ENCODE measurements at regions not wholly inside any gene's neighbourhood (a gene's known extent, or its start where the extent isn't known, plus 50 kb on each side); places are given as distances from the start of the nearest gene placed in this dataset.

GRCh38 chr9:89243296-89244061 lies 64.9 kb upstream of the SHC3 start:
- Histone ChIP-seq H3K4me2 (ENCODE audit: low read length) (no peak overlapping the region), H4K20me1 (ENCODE audit: insufficient read depth, low read length) (no peaks in the 10 kb centered on the region), H3K27ac (ENCODE audit: low read depth, low read length, poor library complexity, severe bottlenecking) (no peak overlapping the region), H3K79me2 (ENCODE audit: insufficient read depth, low read depth, low read length) (no peaks in the 10 kb centered on the region), H3K9me3 (ENCODE audit: low read length) (no peaks in the 10 kb centered on the region), H3K4me3 (ENCODE audit: low read depth, low read length, poor library complexity, severe bottlenecking) (no peak overlapping the region), H3K9me2 (ENCODE audit: insufficient read depth, low read length) (no peaks in the 10 kb centered on the region), H3K36me3 (ENCODE audit: insufficient read depth, low read length) (no peaks in the 10 kb centered on the region), H3K4me1 (ENCODE audit: insufficient read depth, low read length, poor library complexity, severe bottlenecking) (no peaks in the 10 kb centered on the region), H2AFZ (ENCODE audit: low read length) (no peak overlapping the region)
- DNase-seq (ENCODE audit: low spot score): no peak
- TF ChIP-seq EZH2phosphoT487 (IDR thresholded peaks at IDR 0.05; ENCODE audit: borderline replicate concordance, low read depth, low read length) (no peak), CTCF (conservative IDR thresholded peaks at IDR 0.05; ENCODE audit: low read length) (no peak)
- ChIA-PET CTCF (ENCODE audit: unreplicated experiment) (no interaction called here), POLR2A (no interaction called here)
- BruUV-seq (replicated peaks): no TSS peak
- intact Hi-C loops (cut with micrococcal nuclease; ENCODE audit: unreplicated experiment): no loop called here

GRCh38 chr9:89246840-89247239 lies 64.2 kb upstream of the CKS2 start:
- no peak for DNase-seq (ENCODE audit: low spot score)
- no peak for TF ChIP-seq EZH2phosphoT487 (IDR thresholded peaks at IDR 0.05; ENCODE audit: borderline replicate concordance, low read depth, low read length)
- TF ChIP-seq CTCF (conservative IDR thresholded peaks at IDR 0.05; ENCODE audit: low read length): no peak
- no peaks in the 10 kb centered on the region for H3K9me2 ChIP-seq (ENCODE audit: insufficient read depth, low read length)
- no peak overlapping the region for H2AFZ ChIP-seq (ENCODE audit: low read length)
- H3K9me3 ChIP-seq (ENCODE audit: low read length): no peaks in the 10 kb centered on the region
- POLR2A ChIA-PET: no interaction called here
- H3K4me1 ChIP-seq (ENCODE audit: insufficient read depth, low read length, poor library complexity, severe bottlenecking): no peaks in the 10 kb centered on the region
- intact Hi-C loops (cut with micrococcal nuclease; ENCODE audit: unreplicated experiment): no loop called here
- H3K4me2 ChIP-seq (ENCODE audit: low read length): no peak overlapping the region
- BruUV-seq (replicated peaks): no TSS peak
- no peaks in the 10 kb centered on the region for H4K20me1 ChIP-seq (ENCODE audit: insufficient read depth, low read length)
- no peak overlapping the region for H3K27ac ChIP-seq (ENCODE audit: low read depth, low read length, poor library complexity, severe bottlenecking)
- no peak overlapping the region for H3K4me3 ChIP-seq (ENCODE audit: low read depth, low read length, poor library complexity, severe bottlenecking)
- CTCF ChIA-PET (ENCODE audit: unreplicated experiment): no interaction called here
- H3K79me2 ChIP-seq (ENCODE audit: insufficient read depth, low read depth, low read length): no peaks in the 10 kb centered on the region
- no peaks in the 10 kb centered on the region for H3K36me3 ChIP-seq (ENCODE audit: insufficient read depth, low read length)
